ENCODE measurements at regions not wholly inside any gene's neighbourhood (a gene's known extent, or its start where the extent isn't known, plus 50 kb on each side); places are given as distances from the start of the nearest gene placed in this dataset.

DNA sequence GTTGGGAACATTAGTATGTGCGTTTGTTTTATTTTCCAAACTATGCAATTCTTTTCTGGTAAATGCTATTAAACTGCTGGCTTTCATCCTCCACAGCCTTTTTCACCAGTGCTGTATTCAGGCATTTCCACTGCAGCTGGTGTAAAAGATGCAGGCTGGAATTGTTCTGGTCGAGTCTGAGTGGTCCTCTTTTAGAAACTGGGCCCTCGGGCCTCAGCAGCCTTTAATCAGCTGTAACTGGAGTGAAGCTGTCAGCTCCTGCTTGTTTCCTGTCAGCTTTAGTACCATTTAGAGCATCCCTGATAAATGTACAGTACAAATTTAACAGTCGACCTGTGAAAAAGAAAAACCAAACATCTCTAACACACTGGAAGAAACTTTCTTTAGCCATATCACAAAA is 979.6 kb downstream of the TFAP2A start:
- DNase-seq, result no peak

DNA sequence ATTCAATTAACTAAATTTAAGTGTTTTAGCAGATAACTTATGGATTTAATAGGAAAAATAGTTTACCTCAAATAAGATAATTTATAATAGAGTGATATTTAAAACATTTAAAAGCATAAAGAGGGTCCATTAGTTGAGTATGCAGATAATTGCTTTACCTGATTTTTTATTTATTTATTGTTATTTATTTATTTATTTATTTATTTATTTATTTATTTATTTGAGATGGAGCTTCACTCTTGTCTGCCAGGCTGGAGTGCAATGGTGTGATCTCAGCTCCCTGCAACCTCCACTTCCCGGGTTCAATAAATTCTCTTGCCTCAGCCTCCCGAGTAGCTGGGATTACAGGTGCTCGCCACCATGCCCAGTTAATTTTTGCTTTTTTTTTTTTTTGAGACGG is 982.9 kb downstream of the TFAP2A start:
- DNase-seq, result no peak

DNA sequence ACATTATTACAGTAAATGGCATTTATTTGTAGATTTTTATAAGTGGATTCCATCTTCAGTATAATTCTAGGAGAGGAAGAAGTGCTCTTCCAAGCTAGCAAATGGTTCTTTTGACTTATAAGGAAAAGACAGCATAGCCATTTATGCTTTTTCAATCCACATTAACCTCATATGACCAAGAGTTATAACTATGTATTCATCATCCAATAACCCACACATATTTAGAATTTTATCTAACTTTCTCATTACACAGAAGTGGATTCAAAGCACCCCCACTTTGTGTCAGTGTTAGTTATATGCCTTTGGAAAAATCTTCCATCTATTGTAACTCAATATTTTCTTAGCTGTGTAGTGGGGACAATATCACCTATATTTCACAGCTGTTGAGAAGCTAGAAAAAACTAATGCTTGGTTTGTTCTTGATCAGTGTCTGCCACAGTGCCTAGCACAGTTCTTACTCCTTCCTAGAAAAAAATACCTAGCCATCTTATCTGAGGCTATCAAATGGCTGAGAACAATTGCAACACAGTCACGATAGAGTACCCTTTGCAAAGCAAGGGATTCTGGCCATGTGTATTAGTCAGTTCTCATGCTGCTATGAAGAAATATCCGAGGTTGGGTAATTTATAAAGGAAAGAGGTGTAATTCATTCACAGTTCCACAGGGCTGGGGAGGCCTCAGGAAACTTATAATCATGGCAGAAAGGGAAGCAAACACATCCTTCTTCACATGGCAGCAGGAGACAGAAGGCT is 986.3 kb downstream of the TFAP2A start:
- DNase-seq, result no peak

DNA sequence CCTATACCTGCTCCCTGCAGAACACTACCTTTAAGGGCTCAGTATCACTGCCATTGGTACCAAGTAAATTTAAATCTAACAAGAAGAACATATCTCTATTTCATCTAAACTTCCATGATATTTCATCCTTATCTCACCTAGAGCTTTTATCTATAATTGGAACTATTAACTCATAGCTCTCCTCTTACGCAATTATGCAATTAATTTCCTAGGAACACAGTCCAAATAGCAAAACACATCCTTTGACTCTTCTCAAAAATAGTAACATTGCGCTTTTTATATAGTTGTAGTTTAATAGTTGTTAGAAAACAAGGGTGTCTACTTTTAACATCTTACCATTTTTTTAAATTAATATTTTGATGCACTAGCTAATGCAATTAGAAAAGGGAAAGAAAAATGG is 986.8 kb upstream of the SLC35B3 start:
- DNase-seq, result no peak

DNA sequence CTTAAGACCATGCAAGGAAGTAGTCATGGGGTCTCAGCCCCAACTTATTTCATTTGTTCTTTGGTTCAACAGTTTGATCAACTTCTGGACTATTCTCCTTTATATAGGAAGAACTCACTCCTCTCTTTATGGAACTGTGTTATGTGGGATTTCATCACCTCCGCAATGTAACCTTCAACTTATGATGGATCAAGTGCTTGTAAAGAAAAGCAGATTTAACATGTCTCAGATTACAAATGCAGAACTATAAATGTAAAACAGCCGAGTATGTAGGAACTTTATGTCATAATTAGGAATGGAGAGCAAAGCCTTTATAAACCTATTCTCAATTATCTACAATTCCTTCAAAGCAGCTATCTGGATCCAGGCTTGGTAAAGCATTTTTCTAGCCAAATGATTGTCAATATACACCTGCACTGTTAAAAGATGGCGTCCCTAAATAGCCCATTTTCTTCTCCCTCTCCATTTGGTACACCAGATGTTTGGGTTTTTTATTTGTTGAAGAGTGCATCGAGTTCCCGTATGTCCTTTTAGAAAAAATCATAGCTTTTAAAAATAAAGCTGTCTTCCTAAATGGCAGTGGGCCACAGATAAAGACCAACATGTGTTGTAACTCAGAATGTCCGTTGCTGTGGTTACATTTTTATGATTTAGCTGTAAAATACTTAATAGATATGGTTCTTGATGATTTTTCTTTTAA is 985.1 kb upstream of the SLC35B3 start:
- DNase-seq, result no peak

DNA sequence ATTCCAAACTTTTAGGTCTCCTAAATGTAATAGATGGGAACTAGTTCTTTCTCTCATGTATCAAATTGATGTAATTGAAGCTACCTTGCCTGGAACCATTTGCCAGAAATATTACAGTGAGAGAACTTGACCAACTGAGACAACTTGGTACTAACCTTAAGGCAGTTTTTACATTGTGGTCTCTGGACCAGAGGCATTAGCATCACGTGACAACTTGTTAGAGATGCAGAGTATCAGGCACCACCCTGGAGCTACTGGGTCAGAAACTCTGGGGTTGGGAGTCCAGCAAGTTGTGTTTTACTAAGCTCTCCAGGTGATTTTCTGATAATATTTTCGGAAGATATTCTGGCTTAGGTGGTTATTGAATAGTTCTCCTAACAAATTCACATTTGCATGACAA is 982.1 kb upstream of the SLC35B3 start:
- DNase-seq, result no peak

DNA sequence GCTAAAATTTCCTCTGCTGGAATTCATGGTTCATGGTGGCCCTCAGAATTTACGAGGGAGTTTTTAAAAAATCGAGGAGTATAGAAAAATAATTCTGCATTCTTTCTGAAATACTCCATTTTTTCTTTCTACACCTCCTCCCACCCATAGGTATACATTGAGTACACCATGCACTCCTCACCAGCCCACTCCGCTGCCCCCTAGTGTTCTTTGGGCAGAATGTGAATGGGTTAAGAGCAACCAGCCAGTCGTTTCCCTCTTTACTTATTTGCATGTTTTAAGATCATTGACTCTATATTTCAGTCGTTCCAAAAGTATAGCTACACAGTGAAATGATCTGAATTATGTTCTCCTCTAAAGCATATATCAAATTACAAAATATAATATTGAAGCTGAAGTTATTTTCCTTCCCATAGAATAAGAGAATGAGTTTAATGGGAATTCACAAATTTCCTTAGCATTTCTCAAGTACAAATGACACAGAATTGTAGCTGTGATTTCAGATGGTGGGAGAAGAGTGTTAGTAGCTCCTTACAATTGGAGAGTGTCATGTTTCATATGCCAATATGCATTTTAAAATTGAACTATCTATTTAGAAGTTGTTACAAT is 977.7 kb upstream of the SLC35B3 start:
- DNase-seq, result no peak

DNA sequence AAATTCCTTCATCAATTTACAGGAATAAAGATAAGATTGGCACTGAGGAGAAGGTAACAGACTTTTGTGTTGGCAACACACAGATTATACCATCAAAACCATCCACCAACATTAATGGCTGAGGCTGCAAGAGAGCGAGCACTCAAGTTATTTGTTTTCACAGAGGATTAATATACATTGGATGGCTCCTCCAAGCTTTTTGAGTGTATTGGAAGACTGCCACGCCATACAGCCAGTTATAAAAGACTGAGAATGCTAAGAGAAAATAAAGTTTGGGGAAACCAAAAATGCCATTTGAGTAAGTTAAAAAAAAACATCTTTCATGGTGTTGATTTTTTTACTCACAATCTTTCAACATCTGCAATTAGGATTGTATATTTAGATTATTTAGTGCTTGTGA is 973.8 kb upstream of the SLC35B3 start:
- DNase-seq, result no peak

DNA sequence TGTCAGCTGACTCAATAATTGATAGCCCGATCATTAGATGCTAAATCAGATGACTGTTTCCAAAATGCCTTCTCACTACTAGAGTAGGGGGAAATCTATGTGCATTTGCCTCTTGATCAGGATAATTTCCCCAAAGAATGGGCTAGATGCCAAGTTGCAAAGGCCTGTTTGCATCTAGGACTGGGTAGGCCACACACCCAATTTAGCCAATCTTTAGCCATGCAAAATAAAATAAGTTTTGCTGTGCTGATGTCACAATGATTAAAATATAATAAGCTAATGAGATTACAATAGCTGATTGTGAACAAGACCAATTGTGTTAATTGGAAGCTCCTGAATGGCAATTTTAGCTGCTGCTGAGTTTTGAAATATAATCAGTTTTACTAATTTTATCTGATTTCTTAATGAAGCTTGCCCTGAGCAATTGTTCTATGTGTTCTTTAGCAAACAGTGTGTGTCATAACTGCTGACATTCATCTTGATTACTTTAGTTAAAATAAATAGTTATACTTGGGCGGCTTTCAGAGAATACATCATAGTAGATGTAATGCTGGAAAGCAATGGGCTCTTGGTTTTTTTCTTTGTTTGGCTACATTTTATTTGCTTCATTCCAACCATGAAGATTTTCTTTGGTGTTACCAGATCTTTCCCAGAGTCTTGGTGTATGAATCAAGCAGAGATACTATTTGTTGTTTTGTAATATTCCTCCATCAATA is 973.2 kb upstream of the SLC35B3 start:
- DNase-seq, result no peak

DNA sequence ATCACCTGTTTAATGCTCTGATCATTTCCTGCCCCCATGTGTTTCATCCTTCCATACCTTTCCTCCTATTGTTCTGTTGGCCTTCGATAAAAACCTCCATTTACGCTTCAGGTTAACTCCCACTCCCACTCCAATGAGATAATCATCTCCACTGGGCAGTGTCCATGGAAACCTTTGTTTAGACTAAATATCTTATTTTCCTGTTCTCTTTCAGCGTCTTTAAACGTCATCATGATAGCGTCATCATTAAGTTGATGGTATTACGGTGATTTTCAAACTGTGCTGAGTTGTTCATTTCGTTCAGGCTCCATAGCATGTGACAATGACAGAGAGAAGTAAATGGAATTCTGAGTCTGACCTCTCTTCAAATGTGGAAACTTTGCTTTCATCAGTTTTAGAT is 970.5 kb upstream of the SLC35B3 start:
- no peak for DNase-seq

DNA sequence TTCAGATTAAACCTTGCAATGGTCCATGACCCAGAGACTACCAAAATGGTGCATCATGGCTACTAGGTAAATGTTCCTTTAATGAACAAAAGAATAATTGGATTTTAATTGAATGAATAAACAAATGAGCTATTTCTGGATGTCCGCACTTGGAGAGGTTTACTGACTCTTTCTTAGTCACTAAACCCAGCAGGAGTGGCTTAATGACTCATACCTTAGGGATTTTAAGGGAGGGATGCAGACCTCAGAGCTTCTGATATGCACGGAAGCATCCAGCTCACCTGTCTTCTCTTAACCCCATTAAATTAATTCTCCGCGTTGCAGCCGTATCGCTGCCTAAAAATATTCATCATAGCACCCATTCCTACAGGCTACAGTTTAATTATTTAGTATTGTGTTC is 970.0 kb upstream of the SLC35B3 start:
- no peak for DNase-seq

DNA sequence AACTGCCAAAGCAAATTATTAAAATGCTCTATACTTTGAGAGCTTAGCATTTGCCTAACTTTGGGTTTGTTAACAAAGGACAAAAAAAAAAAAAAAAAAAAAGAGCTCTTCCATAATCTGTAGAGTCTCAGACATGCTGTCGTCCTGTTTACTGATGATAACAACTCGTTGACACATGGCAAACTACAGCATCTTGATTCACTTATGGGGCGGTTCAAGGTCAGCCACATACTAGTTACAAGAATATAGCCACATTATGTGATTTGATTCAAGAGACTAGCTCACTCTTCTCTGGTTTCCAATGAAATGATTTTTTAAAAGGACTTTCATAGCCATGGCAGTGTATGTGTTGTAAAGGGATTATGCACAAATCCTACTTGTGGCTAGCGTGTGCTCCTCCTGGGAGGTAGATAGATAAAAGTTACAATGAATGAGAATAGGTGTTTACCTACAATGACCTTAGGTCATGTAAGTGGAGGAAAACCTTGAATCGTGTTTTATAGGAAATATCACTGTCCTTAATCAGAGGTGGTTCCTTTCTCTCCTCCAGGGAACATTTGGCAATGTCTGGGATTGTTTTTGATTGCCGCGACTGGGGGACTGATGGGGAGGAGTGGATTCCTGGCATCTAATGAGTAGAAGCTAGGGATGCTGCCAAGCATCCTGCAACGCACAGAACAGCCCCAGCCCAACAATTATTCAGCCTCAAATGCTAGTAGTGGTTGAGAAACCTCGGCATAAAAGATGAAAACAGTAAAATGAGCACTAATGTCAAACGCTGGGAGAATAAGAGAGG is 969.2 kb upstream of the SLC35B3 start:
- DNase-seq, result no peak

DNA sequence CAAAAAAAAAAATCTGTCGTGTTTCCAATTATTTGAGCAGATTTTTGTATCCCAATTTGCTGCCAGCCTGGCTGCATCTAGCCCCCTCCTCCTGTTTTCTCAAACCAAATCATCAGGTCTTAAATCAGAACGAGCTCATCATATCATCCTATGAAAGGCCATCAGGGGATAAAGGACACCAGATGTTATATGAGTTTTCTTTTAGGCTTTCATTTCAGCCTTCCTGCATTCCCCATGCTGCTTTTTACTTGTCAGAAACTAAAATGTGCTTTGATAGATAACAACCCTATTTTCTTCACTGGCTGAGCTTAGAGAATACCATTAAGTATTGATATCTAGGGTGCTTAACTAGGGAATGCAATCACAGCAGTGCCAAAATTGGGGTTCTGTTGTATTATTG is 968.4 kb upstream of the SLC35B3 start:
- DNase-seq, result no peak

DNA sequence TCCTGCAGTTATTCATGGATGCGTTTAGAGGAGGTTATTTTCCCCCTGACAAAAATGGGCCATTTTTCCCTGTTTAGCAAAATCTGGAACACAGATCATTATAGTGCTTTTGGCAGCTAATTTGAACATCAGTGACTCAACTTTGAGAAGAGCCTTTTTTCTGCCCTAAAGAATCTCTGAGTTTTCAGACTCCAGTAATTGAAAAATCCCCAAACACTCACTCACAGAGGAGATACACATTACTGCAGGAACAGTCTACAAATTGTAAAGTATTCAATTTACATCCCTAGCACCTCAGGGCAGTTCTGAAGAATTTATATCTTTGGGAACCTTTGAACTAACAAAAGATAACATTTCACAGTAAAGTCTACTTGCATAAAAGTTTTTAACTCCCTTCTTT is 966.6 kb upstream of the SLC35B3 start:
- DNase-seq, result no peak

DNA sequence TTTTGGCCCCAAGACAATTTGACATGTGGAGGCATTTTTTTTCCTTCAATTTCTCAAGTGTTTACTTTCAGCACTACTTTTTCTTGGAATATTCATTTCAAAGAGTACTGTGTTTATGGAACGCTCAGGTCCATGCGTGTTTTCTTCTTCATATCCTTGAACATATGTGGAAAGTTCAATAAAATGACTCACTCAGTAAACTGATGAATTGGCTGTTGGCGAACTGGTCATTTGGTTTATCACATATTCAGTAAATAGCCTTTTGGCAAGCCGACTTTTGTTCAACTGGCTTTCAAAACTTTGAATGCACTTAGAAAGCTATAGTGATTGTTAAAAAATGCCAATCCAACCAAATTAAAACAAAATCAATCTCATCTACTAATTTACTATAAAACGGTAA is 964.6 kb upstream of the SLC35B3 start:
- no peak for DNase-seq

DNA sequence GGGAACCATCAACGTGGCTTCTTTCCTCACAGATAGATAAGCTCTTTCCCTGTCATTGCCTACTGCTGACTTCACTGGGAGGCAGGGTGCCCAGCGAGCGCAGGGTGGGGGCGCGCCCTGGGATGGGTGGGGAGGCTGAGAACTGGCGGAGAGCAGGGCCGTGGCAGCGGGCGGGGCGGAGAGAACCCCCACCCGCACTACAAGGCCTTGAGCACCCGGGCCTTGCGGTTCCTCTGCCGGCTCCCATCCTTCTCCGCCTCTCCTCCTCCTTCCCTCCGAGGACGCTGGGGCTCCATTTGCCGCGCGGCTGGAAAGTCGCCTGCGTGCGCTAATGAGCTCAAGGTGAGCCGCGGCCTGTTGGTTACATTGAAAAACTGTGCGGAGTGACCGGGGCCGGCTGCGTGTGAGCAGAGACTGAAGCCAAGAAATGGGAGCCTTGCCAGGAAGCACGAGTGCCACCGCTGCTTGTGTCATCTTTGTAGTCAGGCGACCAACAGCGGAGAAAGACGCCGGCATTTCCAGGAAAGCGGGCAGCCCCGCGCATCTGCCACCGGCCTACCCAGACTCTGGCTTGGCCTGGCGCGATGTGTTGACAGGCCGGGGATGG is 963.5 kb upstream of the SLC35B3 start:
- no peak for DNase-seq

DNA sequence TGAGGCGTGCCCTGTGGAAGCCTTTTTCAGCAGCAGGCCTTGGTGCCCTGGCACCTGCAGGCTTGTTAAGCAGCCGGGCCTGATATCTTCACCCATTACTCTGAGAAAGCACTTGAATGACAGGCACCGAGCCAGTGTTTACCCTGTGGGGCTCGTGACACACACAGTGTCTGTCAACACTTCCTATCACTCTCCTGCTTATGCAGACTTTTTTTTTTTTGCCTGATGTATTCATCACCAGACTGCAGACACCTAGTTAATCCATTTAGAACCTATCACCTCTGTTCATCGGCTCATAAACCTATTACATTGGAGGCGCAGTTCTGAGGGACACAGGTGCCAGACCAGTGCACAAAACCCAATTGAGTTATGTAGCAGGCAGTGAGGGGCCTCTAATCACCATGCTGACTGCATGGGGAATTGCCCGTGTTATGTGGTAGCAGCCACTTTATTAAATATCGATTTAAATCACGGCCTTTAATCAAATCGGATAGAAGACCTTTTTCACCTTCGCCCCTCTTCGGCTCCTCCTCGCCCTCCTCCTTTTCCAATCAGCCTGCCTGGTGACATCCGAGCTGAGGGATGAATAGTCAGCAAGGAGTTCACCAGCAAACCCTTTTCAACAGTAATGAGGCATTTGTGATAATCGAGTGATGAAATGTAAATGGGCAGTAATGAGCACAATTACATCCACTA is 962.9 kb upstream of the SLC35B3 start:
- no peak for DNase-seq

DNA sequence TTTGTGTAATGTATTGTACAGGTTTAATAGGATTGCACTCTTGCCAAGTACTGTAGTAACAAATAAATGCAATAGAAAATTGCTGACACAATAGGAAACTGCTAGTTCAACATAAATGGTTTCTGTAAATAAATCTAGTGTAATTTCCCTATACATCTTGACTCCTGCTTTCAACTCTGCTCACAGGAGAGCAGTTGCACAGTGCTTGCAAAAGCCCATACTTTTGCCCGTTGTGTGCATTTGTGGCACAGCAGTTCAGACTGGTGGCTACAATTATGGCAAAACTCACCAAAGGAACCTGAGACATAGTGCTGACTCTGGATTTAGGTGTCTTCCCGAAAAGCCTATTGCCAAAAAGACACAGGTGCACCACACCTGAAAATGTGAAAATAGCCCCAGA is 953.3 kb upstream of the SLC35B3 start:
- no peak for DNase-seq

DNA sequence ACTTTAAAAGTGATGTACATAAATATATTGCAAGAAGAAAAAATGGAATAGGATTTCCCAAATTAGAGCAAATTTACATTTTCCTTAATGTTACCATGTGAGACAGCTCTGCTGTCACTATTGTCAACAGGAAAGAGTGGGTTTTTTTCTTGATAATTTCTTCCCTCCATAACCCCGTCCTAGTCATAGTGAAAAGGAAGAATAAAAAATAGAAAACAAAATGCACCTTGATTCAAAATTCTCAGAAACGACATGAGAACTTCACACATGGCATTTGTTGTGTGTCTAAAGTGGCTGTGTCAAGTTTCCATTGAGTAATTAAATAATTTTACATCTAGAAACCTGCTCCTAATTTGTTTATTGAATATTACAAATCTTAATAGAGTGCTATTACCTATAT is 945.2 kb upstream of the SLC35B3 start:
- DNase-seq, result no peak

DNA sequence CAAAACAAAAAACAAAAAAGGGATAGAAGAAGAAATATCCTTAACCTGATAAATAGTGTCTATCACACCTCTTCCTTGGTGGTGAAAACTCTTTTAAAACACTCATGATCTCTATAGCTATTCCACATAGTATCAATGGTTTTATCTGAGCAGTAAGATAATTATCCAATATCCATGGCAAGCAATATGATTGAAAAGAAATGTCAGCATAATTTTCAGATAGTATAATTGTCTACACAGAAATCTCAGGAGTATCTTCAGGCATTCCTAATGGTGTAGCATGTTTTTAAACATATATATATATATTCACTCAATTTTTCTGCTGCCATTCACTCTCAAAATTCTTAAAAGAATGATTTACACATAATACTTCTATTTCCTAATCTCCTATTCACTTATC is 938.0 kb upstream of the SLC35B3 start:
- DNase-seq, result no peak

DNA sequence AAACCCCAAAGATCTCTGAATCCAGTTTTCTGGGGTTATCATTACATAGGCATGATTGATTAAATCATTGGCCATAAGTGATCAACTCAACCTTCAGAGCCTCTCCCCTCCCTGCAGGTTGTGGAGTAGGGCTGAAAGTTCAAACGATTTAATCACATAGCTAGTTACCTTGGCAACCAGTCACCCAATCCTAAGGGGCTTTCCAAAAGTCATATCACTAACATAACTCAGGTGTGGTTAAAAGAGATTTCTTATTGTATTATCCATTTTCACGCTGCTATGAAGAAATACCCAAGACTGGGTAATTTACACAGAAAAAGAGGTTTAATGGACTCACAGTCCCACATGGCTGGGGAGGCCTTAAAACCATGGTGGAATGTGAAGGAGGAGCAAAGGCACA is 935.1 kb upstream of the SLC35B3 start:
- DNase-seq, result no peak

DNA sequence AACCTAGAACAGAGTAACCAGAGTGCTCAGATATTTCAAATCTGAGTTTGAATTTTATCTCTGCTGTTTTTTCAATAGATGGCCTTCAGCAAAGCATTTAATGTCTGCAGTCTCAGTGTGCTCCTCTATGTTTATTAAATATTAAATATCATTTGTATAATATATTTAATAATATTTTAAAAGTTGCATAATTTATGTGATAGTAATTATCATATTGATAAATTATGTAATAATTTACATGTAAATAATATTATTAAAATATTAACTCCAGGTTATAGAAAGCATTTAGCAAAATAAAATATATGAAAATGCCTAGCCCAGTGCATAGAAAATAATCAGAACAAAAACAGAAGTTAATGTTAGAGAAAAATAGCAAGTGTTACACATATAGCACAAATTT is 930.0 kb upstream of the SLC35B3 start:
- no peak for DNase-seq

All from CD4-positive, alpha-beta T cell treated with Interleukin-1 beta for 1 hour (primary cell).